K562 (cell line): ENCODE measurements at regions not wholly inside any gene's neighbourhood (a gene's known extent, or its start where the extent isn't known, plus 50 kb on each side); places are given as distances from the start of the nearest gene placed in this dataset.

ENCODE experiments used
- ATAC-seq: fragments of 200-7000 bp; cut with Tn5 transposase; 3 replicates; pipeline ENCODE4 v1.9.1; 2020; ENCODE audit warnings: moderate library complexity
- BruUV-seq: library from RNA; stranded (reverse); fragments of 400-500 nt; replicated peaks from 2 replicates; lab custom pipeline; 2021; lab: Mats Ljungman, UMichigan
- CTCF ChIA-PET: fragments of 300-600 bp; formaldehyde crosslinking; extraction: SDS; loops from one replicate; lab custom pipeline; 2021; ENCODE audit warnings: low intra/inter-chr PET ratio; lab: Yijun Ruan, JAX
- POLR2A ChIA-PET: fragments of 300-600, 350-650 bp; sonication (Branson Sonifier 250); formaldehyde crosslinking; extraction: SDS; loops from one replicate; lab custom pipeline; 2021; ENCODE audit warnings: antibody characterized with exemption, inconsistent platforms; lab: Yijun Ruan, JAX
- DNase-seq, 4 experiments: peaks; one replicate each; pipeline versions ENCODE4 v3.0.0 to v3.0.0-alpha.2; 2011 to 2018; ENCODE audit warnings: low spot score in 3 of 4, mixed read lengths in 3 of 4; ENCODE audit errors: extremely low read depth in 1 of 4
- FAIRE-seq: peaks from 2 replicates; lab custom pipeline; 2011; peaks lifted over from hg19 to GRCh38; lab: Jason Lieb, UNC
- H2AFZ ChIP-seq: 2 replicates; pipeline ENCODE4 v1.6.0; 2011; ENCODE audit warnings: low read depth, low read length, control low read depth, inconsistent platforms
- H3K27ac ChIP-seq: fragments of 200-600 bp; 3 replicates; pipeline ENCODE4 v1.8.0; 2011; ENCODE audit warnings: low read depth, mild to moderate bottlenecking, control low read depth, inconsistent platforms, low read length, moderate library complexity, mixed read lengths; ENCODE audit errors: extremely low read depth
- H3K27me3 ChIP-seq, 2 experiments: fragments of 300-600 bp in 1 of 2; 2 replicates in 1 of 2; 3 replicates in 1 of 2; pipeline versions ENCODE4 v1.6.0 to v1.8.0; 2011; ENCODE audit warnings: inconsistent platforms in 2 of 2, low read length in 2 of 2, mild to moderate bottlenecking in 1 of 2, mixed read lengths in 1 of 2, moderate library complexity in 1 of 2; ENCODE audit not compliant: control insufficient read depth in 2 of 2, insufficient read depth in 2 of 2
- H3K36me3 ChIP-seq: fragments of 300-600 bp; 3 replicates; pipeline ENCODE4 v1.8.0; 2011; ENCODE audit warnings: mild to moderate bottlenecking, low read length, inconsistent platforms; ENCODE audit not compliant: control insufficient read depth, insufficient read depth
- H3K4me1 ChIP-seq, 2 experiments: fragments of 200-600 bp in 1 of 2; replicated peaks in 1 of 2; 2 replicates in 1 of 2; 3 replicates in 1 of 2; pipeline versions ENCODE4 v1.5.1 to v1.8.0; 2011; ENCODE audit warnings: inconsistent platforms in 2 of 2, low read length in 2 of 2, mild to moderate bottlenecking in 1 of 2, mixed read lengths in 1 of 2, moderate library complexity in 1 of 2; ENCODE audit not compliant: control insufficient read depth in 2 of 2, insufficient read depth in 2 of 2
- H3K4me2 ChIP-seq: 2 replicates; pipeline ENCODE4 v1.6.1; 2011; ENCODE audit warnings: low read length, control low read depth, inconsistent platforms, mixed read lengths; ENCODE audit not compliant: insufficient read depth
- H3K4me3 ChIP-seq: fragments of 200-600 bp; sonication (generic), shearing (Covaris generic); 2 replicates; pipeline ENCODE4 v1.5.1; 2016; ENCODE audit warnings: control low read depth, inconsistent platforms
- H3K79me2 ChIP-seq: fragments of 200-600 bp; 3 replicates; pipeline ENCODE4 v1.8.0; 2011; ENCODE audit warnings: low read length, inconsistent platforms; ENCODE audit not compliant: control insufficient read depth, insufficient read depth
- H3K9ac ChIP-seq, 2 experiments: 2 replicates each; pipeline versions ENCODE4 v1.6.0 to v1.6.1; 2011; ENCODE audit warnings: low read depth in 2 of 2, low read length in 2 of 2, control low read depth in 1 of 2, inconsistent platforms in 1 of 2, mild to moderate bottlenecking in 1 of 2, mixed read lengths in 1 of 2; ENCODE audit not compliant: insufficient read depth in 1 of 2
- H3K9me1 ChIP-seq: one replicate; pipeline ENCODE4 v1.6.0; 2011; ENCODE audit warnings: inconsistent platforms, mild to moderate bottlenecking, low read length, moderate library complexity; ENCODE audit not compliant: control insufficient read depth, insufficient read depth
- H3K9me3 ChIP-seq: replicated peaks from 2 replicates; pipeline ENCODE4 v1.5.1; 2011; ENCODE audit warnings: low read depth, low read length, inconsistent platforms; ENCODE audit not compliant: control insufficient read depth, insufficient read depth
- H4K20me1 ChIP-seq: replicated peaks from 2 replicates; pipeline ENCODE4 v1.6.1; 2011; ENCODE audit warnings: low read length, inconsistent platforms, mixed read lengths; ENCODE audit not compliant: control insufficient read depth, insufficient read depth
- MAFF ChIP-seq: IDR thresholded peaks from 2 replicates; pipeline ENCODE4 v1.6.1; 2012; ENCODE audit warnings: low read length, improper control_type of control experiment
- OTX1 ChIP-seq: fragments of 450-650 bp; formaldehyde crosslinking; IDR thresholded peaks from 2 replicates; pipeline ENCODE4 v1.4.0; 2022; ENCODE audit warnings: mild to moderate bottlenecking
- ZFPM2 ChIP-seq: fragments of 250-450 bp; sonication (Bioruptor Pico); IDR thresholded peaks from 2 replicates; pipeline ENCODE4 v1.5.1; 2022; ENCODE audit warnings: mild to moderate bottlenecking
- ZNF121 ChIP-seq: sonication (generic); formaldehyde crosslinking; conservative IDR thresholded peaks from 2 replicates; pipeline ENCODE4 v1.8.0; 2022; ENCODE audit warnings: missing genetic modification reagents
- ZNF41 ChIP-seq: fragments of 250-450 bp; sonication (Bioruptor Pico); conservative IDR thresholded peaks from 2 replicates; pipeline ENCODE4 v1.4.0; 2020; ENCODE audit warnings: mild to moderate bottlenecking
- ZNF431 ChIP-seq: sonication (generic); formaldehyde crosslinking; IDR thresholded peaks from 2 replicates; pipeline ENCODE4 v1.8.0; 2022; ENCODE audit warnings: mild to moderate bottlenecking, missing genetic modification reagents
- WGBS: fragments of 100-300 bp; shearing (Covaris generic); methylation state at CpG from one replicate; pipeline ENCODE4 v1.1.6; 2016; ENCODE audit warnings: low coverage, mixed read lengths; ENCODE audit not compliant: insufficient coverage; ENCODE audit errors: missing lambda C conversion rate; 5-methylcytosine and 5-hydroxymethylcytosine counted together
- in situ Hi-C: fragments of 300-500 bp; cut with MboI; formaldehyde crosslinking; loops from 4 replicates; pipeline ENCODE4 v1.15.0; 2018; ENCODE audit warnings: inconsistent platforms, mixed read lengths
- intact Hi-C: fragments of 100-400 bp; cut with micrococcal nuclease; formaldehyde crosslinking; loops from 2 replicates; pipeline ENCODE4 v1.14.2; 2022
- TF ChIP-seq, protein P1 (sequence below), 2 experiments: IDR thresholded peaks; 2 replicates each; pipeline ENCODE4 v1.6.1; 2012; ENCODE audit warnings: improper control_type of control experiment in 2 of 2, low read depth in 2 of 2, low read length in 2 of 2, borderline replicate concordance in 1 of 2
- TF ChIP-seq, protein P2 (sequence below): fragments of 250-450 bp; sonication (Bioruptor Pico); IDR thresholded peaks from 2 replicates; pipeline ENCODE4 v1.4.0; 2020
- TF ChIP-seq, protein P3 (sequence below), 3 experiments: IDR thresholded peaks in 2 of 3; conservative IDR thresholded peaks in 1 of 3; 2 replicates each; pipeline ENCODE4 v1.5.1; 2011 to 2012; ENCODE audit warnings: low read length in 3 of 3, mild to moderate bottlenecking in 3 of 3, control low read depth in 2 of 3, improper control_type of control experiment in 1 of 3, inconsistent platforms in 1 of 3, low read depth in 1 of 3, mixed read lengths in 1 of 3, moderate library complexity in 1 of 3; ENCODE audit not compliant: insufficient read depth in 2 of 3

DNA sequence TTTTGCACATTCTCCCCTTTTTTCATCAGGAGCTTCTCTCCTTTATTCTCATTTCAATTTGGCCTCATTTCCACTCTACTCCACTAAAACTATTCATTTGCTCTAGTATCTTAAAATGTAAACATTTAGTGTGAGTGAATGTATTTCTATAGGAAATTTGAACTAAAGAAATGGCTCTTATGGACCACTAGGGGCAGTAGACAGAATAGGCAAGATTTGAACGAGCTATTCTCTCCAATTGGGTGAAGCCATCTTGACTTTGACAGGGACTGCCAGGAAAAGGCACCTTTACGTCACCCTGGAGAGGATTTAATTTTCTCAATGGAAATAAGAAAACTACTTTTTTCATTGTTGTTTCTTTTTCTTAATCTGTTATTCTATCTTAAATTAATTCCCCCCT lies 666.3 kb downstream of the DNAH5 start:
- in situ Hi-C loops: no loop called here
- CTCF ChIA-PET: no interaction called here

DNA sequence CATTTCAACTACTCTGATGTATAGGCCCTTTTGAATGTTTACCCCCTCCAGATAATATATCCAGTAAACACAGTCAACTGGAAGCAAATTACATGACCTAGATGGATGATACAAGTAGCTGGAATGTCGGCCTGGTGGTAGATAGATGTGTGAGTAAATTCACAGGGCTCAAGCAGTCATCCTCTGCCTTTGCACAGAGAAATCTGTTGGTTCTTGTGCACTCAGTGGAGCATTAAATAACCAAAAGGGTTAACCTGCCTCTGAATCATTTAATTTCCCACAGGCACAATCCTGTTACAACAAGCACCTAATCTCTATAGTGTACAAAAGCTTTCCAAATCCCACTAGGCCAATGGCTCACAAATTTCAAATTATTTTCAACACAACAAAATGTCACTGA lies 668.3 kb downstream of the DNAH5 start:
- intact Hi-C loops: no loop called here
- no TSS peak for BruUV-seq
- no peak for TF ChIP-seq ZNF431
- no peak for TF ChIP-seq OTX1 (CRISPR knock-in tag)
- TF ChIP-seq ZFPM2 (CRISPR knock-in tag): no peak
- TF ChIP-seq, protein P1, sequence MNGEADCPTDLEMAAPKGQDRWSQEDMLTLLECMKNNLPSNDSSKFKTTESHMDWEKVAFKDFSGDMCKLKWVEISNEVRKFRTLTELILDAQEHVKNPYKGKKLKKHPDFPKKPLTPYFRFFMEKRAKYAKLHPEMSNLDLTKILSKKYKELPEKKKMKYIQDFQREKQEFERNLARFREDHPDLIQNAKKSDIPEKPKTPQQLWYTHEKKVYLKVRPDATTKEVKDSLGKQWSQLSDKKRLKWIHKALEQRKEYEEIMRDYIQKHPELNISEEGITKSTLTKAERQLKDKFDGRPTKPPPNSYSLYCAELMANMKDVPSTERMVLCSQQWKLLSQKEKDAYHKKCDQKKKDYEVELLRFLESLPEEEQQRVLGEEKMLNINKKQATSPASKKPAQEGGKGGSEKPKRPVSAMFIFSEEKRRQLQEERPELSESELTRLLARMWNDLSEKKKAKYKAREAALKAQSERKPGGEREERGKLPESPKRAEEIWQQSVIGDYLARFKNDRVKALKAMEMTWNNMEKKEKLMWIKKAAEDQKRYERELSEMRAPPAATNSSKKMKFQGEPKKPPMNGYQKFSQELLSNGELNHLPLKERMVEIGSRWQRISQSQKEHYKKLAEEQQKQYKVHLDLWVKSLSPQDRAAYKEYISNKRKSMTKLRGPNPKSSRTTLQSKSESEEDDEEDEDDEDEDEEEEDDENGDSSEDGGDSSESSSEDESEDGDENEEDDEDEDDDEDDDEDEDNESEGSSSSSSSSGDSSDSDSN (IDR thresholded peaks at IDR 0.05; ENCODE audit: borderline replicate concordance in 1 of 2, low read depth in 2 of 2, low read length in 2 of 2): no peak
- TF ChIP-seq ZNF121 (CRISPR knock-in tag): no peak
- no peak for TF ChIP-seq ZNF41 (CRISPR knock-in tag)
- TF ChIP-seq, protein P2, sequence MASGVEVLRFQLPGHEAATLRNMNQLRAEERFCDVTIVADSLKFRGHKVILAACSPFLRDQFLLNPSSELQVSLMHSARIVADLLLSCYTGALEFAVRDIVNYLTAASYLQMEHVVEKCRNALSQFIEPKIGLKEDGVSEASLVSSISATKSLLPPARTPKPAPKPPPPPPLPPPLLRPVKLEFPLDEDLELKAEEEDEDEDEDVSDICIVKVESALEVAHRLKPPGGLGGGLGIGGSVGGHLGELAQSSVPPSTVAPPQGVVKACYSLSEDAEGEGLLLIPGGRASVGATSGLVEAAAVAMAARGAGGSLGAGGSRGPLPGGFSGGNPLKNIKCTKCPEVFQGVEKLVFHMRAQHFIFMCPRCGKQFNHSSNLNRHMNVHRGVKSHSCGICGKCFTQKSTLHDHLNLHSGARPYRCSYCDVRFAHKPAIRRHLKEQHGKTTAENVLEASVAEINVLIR: no peak

More for the DNA sequence above, 666.3 kb downstream of the DNAH5 start:
- Histone ChIP-seq H3K4me3 (no peak overlapping the region), H2AFZ (no peak overlapping the region), H3K9me3 (no peaks in the 10 kb centered on the region; the same call in 1 of the 2 replicates), H3K9me1 (no peaks in the 10 kb centered on the region), H3K79me2 (no peaks in the 10 kb centered on the region), H3K27ac (no peak overlapping the region), H3K27me3 (no peaks in the 10 kb centered on the region)
- DNase-seq (peak in 2 of 4 experiments; percentile 20 to 22), FAIRE-seq (no peak)
- intact Hi-C loops: no loop called here
- 6% methylated on average over 2 of the region's 2 CpGs for WGBS
- POLR2A ChIA-PET: interaction anchor here (0.5 kb wide), 1 partner anchor 1094 kb away, joined by 3 read pairs; no protein-coding TSS in a partner anchor
- TF ChIP-seq, protein P3, sequence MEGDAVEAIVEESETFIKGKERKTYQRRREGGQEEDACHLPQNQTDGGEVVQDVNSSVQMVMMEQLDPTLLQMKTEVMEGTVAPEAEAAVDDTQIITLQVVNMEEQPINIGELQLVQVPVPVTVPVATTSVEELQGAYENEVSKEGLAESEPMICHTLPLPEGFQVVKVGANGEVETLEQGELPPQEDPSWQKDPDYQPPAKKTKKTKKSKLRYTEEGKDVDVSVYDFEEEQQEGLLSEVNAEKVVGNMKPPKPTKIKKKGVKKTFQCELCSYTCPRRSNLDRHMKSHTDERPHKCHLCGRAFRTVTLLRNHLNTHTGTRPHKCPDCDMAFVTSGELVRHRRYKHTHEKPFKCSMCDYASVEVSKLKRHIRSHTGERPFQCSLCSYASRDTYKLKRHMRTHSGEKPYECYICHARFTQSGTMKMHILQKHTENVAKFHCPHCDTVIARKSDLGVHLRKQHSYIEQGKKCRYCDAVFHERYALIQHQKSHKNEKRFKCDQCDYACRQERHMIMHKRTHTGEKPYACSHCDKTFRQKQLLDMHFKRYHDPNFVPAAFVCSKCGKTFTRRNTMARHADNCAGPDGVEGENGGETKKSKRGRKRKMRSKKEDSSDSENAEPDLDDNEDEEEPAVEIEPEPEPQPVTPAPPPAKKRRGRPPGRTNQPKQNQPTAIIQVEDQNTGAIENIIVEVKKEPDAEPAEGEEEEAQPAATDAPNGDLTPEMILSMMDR (IDR thresholded peaks at IDR 0.05 in 2 of 3, conservative IDR thresholded peaks at IDR 0.05 in 1 of 3; ENCODE audit: insufficient read depth in 2 of 3, low read depth in 1 of 3, low read length in 3 of 3): peak in 2 of 3 experiments; percentile 16 to 31; a peak in 1 of 6 replicates
- no peak for TF ChIP-seq MAFF
- TF ChIP-seq, all 486 proteins: peak for 1
- Histone ChIP-seq H4K20me1 (no peaks in the 10 kb centered on the region), H3K4me2 (no peak overlapping the region), H3K36me3 (no peaks in the 10 kb centered on the region), H3K9ac (no peak overlapping the region), H3K4me1 (no peaks in the 10 kb centered on the region)
- BruUV-seq: no TSS peak
- no peak for ATAC-seq

More for the DNA sequence above, 668.3 kb downstream of the DNAH5 start:
- no peak for ATAC-seq
- no peak for FAIRE-seq
- H2AFZ ChIP-seq: no peak overlapping the region
- ChIA-PET CTCF (no interaction called here), POLR2A (no interaction called here)
- no peaks in the 10 kb centered on the region; the same call in none of the 2 replicates for H3K9me3 ChIP-seq
- H3K79me2 ChIP-seq: no peaks in the 10 kb centered on the region
- WGBS: 0% methylated on average over 1 of the region's 1 CpG
- no peaks in the 10 kb centered on the region for H4K20me1 ChIP-seq
- no peak for DNase-seq
- no peaks in the 10 kb centered on the region for H3K9me1 ChIP-seq
- H3K4me2 ChIP-seq: no peak overlapping the region
- no peak overlapping the region for H3K9ac ChIP-seq
- H3K4me3 ChIP-seq: no peak overlapping the region
- no peaks in the 10 kb centered on the region for H3K36me3 ChIP-seq
- no peaks in the 10 kb centered on the region for H3K4me1 ChIP-seq
- no peak overlapping the region for H3K27ac ChIP-seq
- in situ Hi-C loops: no loop called here
- H3K27me3 ChIP-seq: no peaks in the 10 kb centered on the region
